ENCODE measurements at regions not wholly inside any gene's neighbourhood (a gene's known extent, or its start where the extent isn't known, plus 50 kb on each side); places are given as distances from the start of the nearest gene placed in this dataset.

DNA sequence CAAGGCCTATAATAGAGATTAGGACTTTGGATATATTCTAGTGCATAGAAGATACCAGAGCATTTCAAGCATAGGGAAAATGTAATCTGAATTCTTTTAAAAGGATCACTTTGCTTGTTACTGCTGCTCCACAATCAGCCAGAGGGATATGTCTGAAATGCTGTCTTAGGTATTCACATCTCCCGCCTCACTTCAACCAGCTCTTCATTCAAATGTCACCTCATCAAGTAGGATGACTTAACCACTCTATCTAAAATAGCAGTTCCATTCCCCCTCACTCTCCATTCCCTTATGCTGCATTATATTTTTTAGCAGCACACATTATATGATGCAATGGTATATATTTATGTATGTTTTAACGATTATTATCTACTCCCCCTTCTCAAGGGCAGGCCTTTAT lies 500.3 kb upstream of the GRIA1 start:
- DNase-seq (ENCODE audit: low read depth in 2 of 2), result no peak

- DNase-seq (ENCODE audit: low read depth in 2 of 2), result no peak
These were observed 499.8 kb upstream of the GRIA1 start for GRCh38 chr5:152990649-152991048.

GRCh38 chr5:152994033-152994680 lies 496.3 kb upstream of the GRIA1 start:
- DNase-seq (ENCODE audit: low read depth in 2 of 2), result no peak

DNA sequence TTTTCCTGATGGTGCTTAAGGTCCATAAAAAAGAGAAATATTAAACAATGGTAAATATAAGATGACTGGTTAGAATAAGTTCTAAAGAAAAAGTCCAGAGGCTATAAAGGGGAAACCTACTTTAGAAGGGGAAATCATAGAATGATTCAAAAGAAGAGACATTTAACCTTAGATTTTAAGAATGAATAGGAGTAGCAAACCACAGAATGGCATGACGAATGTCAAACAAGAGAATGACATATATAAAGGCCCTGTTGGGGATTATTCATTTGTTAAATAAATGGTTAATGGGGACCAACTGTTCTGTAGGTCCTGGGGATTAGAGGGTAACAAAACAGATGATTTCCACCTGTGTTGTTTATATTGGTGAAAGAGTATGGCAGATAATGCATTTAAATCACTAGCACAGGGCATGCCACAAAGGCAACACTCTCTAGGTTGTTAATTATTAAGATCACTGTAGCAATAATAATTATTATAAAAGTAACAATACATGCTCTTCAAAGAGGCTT lies 495.2 kb upstream of the GRIA1 start:
- DNase-seq (ENCODE audit: low read depth in 2 of 2), result no peak

DNA sequence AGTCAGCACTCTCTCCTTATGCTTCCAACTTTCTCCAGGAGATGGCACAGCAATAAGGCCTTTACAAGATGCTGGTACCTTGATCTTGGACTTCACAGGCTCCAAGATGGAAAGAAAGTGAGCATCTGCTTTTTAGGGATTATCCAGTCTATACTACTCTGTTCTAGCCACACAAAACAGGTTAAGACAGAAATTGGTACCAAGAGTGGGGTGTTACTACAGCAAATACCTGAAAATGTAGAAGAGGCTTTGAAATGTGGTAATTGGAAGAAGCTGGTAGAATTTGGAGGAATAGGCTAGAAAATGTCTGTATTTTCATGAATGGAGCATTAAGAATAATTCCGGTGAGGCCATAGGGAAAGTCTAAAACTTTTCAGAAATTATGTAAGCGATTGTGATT lies 484.8 kb upstream of the GRIA1 start:
- no peak for DNase-seq (ENCODE audit: low read depth in 2 of 2)

GRCh38 chr5:153006681-153007080 lies 483.8 kb upstream of the GRIA1 start:
- no peak for DNase-seq (ENCODE audit: low read depth in 2 of 2)

DNA sequence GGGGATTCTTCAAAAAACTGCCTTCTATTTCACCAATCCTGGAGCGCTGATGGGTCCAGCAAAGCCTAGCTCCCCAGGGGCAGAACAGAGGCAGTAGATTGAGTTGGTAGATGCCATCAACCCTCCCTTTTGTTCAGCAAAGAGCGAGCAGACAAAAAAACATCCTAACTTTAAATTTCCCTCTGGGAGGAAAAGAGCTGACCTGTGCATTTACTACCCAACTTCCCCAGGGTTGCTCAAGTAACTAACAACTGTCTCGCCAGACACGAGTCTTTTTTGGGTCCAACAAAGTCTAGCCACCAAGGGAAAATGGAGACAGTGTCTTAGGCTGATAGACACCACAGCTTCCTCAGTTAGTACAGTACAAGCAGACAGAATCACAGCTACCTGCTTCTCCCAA lies 476.3 kb upstream of the GRIA1 start:
- DNase-seq (ENCODE audit: low read depth in 2 of 2), result no peak

- no peak for DNase-seq (ENCODE audit: low read depth in 2 of 2)
These were observed 472.3 kb upstream of the GRIA1 start for GRCh38 chr5:153018121-153018520.

GRCh38 chr5:153030755-153031725 lies 459.4 kb upstream of the GRIA1 start:
- no peak for DNase-seq (ENCODE audit: low read depth in 2 of 2)

- no peak for DNase-seq (ENCODE audit: low read depth in 2 of 2)
These were observed 451.0 kb upstream of the GRIA1 start for GRCh38 chr5:153039501-153039900.

- DNase-seq (ENCODE audit: low read depth in 2 of 2), result no peak
These were observed 446.6 kb upstream of the GRIA1 start for GRCh38 chr5:153043886-153044285.

GRCh38 chr5:153050496-153051179 lies 439.8 kb upstream of the GRIA1 start:
- no peak for DNase-seq (ENCODE audit: low read depth in 2 of 2)

GRCh38 chr5:153066281-153066680 lies 424.2 kb upstream of the GRIA1 start:
- no peak for DNase-seq (ENCODE audit: low read depth in 2 of 2)

DNA sequence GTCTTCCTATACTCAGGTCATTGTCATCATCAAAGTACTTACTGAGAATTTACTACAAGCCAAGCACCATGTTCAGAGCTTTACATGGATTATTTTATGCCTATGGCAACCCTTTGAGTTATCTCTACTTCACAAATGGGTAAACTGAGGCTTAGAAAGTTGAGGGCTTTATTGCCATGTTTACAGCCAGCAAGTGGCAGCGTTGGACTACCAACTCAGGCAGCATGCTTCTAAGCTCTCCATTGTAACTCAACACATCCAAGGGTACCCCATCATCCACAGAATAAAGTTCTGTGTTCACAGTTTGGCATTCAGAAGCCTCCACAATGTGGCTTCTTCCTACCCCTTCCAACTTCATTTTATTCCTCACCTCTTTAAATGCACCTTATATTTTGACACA lies 422.6 kb upstream of the GRIA1 start:
- no peak for DNase-seq (ENCODE audit: low read depth in 2 of 2)

DNA sequence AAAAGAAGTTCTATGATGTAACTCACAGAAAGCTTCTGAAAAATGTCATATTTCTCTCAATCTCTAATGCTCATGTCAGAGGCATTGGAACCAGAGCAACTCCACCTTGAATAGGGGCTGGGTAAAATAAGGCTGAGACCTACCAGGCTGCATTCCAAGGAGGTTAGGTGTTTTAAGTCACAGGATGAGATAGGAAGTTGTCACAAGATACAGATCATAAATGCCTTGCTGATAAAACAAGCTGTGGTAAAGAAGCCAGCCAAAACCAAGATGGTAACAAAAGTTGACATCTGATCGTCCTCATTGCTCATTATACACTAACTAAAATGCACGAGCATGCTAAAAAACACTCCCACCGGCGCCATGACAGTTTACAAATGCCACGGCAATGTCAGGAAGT lies 411.1 kb upstream of the GRIA1 start:
- DNase-seq (ENCODE audit: low read depth in 2 of 2), result no peak

DNA sequence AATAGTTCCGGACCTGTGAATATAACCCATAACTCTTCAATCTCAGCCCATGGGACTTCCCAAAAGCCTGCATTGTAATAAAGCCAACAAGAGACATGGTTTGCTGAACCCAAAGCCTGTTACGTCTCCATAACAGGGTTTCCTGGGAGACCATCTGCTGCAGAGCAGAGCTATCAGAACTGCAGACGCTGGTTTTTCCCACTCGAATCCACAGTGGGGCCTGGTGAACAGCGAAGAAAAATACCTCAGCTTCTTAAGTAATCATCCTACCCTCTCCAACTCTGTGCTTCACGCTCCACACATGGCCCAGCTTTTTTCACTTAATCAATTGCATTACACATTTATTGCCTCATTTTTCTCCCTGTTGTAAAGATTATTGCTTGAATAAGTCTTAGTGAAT lies 409.5 kb upstream of the GRIA1 start:
- DNase-seq (ENCODE audit: low read depth in 2 of 2), result no peak

DNA sequence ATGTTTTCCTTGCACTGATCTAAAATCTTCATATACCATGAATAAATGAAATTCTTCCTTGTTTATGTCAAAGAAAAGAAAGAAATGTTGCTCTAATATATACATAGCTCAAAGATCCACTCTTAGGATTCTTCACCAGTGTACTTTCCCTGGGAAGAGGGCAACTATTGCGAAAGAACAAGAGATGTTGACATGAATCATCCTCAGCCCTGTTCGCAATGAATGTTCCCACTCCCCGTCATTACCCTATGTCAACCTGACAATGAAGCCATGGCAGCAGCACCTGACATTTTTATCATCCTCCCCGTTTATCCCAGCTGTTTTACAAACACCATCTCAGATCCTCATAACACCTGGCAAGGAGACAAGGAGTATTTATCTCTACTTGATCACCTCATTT lies 409.1 kb upstream of the GRIA1 start:
- DNase-seq (ENCODE audit: low read depth in 2 of 2), result no peak

DNA sequence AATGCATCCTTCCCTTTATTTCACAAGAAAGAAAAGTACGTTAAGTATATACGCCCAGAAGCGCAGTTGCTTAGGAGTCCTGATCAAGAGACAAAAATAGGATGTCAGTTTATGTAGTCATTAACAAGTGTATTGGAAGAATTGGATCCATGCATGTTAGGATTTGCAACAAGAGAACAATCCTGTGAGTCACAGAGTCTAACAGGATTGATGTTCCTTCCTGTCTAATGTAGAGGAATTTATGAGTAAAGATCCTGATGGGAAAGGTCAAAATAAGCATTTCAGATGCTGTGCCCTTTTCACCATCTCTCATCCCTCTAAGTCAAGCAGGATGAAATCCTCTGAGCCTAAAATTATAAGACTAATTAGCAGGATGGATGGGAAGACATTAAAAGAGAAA lies 406.0 kb upstream of the GRIA1 start:
- DNase-seq (ENCODE audit: low read depth in 2 of 2), result peak in 1 of 2 donors; percentile 41

GRCh38 chr5:153086486-153086885 lies 404.0 kb upstream of the GRIA1 start:
- DNase-seq (ENCODE audit: low read depth in 2 of 2), result no peak

- no peak for DNase-seq (ENCODE audit: low read depth in 2 of 2)
These were observed 401.9 kb upstream of the GRIA1 start for GRCh38 chr5:153088538-153088937.

- no peak for DNase-seq (ENCODE audit: low read depth in 2 of 2)
These were observed 396.1 kb upstream of the GRIA1 start for GRCh38 chr5:153094333-153094732.

DNA sequence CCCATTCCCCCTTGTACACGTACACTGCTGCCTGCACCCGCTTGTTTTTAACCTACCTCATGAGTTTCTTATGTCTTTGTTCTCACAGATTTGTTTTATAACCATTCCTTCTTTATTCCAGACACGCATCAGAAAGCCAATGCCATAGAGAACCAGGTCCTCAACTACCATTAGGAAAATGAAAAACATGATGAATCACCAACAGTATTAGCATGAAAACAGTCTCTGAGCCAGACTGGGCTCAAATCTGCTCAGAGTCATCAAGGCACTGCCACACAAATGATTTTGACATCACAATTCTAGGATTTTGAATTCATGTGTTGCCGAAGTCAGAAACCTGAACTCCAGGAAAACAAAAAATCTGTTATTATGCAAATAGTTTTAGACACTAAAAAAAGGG lies 394.1 kb upstream of the GRIA1 start:
- no peak for DNase-seq (ENCODE audit: low read depth in 2 of 2)

Measured in lung microvascular endothelial cell (primary cell).